Karpas-422 (cell line): ENCODE measurements at regions not wholly inside any gene's neighbourhood (a gene's known extent, or its start where the extent isn't known, plus 50 kb on each side); places are given as distances from the start of the nearest gene placed in this dataset.

Experiments used
- DNase-seq: peaks from one replicate; pipeline ENCODE4 v3.0.0-alpha.2; 2015
- H2AFZ ChIP-seq: fragments of 200-600 bp; sonication (generic); 2 replicates; pipeline ENCODE4 v1.6.1; 2014; ENCODE audit warnings: antibody characterized with exemption, low read length, mixed read lengths
- H3K27ac ChIP-seq: fragments of 200-600 bp; sonication (generic); 2 replicates; pipeline ENCODE4 v1.5.1; 2014; ENCODE audit warnings: mild to moderate bottlenecking, low read length, moderate library complexity
- H3K27me3 ChIP-seq: fragments of 200-600 bp; sonication (generic); 2 replicates; pipeline ENCODE4 v1.6.1; 2014; ENCODE audit warnings: low read length, mixed read lengths
- H3K36me3 ChIP-seq: fragments of 200-600 bp; sonication (generic); 2 replicates; pipeline ENCODE4 v1.6.1; 2014; ENCODE audit warnings: low read length, mixed read lengths; ENCODE audit not compliant: insufficient read depth
- H3K4me1 ChIP-seq: fragments of 200-600 bp; sonication (generic); 2 replicates; pipeline ENCODE4 v1.6.1; 2014; ENCODE audit warnings: mild to moderate bottlenecking, low read length, mixed read lengths
- H3K4me2 ChIP-seq: fragments of 200-600 bp; sonication (generic); 2 replicates; pipeline ENCODE4 v1.6.1; 2014; ENCODE audit warnings: low read length, low read depth, mild to moderate bottlenecking; ENCODE audit not compliant: poor library complexity, severe bottlenecking
- H3K4me3 ChIP-seq: fragments of 200-600 bp; sonication (generic); 2 replicates; pipeline ENCODE4 v1.5.1; 2014; ENCODE audit warnings: mild to moderate bottlenecking, antibody characterized with exemption, low read length, mixed read lengths
- H3K79me2 ChIP-seq: fragments of 200-600 bp; sonication (generic); 2 replicates; pipeline ENCODE4 v1.6.1; 2014; ENCODE audit warnings: mild to moderate bottlenecking, low read length, mixed read lengths
- H3K9ac ChIP-seq: fragments of 200-600 bp; sonication (generic); 2 replicates; pipeline ENCODE4 v1.6.0; 2014; ENCODE audit warnings: low read length
- H3K9me2 ChIP-seq: fragments of 200-600 bp; sonication (generic), shearing (Covaris generic); replicated peaks from 2 replicates; pipeline ENCODE4 v1.6.0; 2014; ENCODE audit warnings: mild to moderate bottlenecking, low read length, moderate library complexity; ENCODE audit not compliant: insufficient read depth
- H3K9me3 ChIP-seq: fragments of 300-700, 200-600 bp; sonication (generic); 2 replicates; pipeline ENCODE4 v1.6.1; 2014; ENCODE audit warnings: low read length, mixed read lengths
- H4K20me1 ChIP-seq: fragments of 200-600 bp; sonication (generic); 2 replicates; pipeline ENCODE4 v1.6.1; 2014; ENCODE audit warnings: mild to moderate bottlenecking, antibody characterized with exemption, low read length, low read depth; ENCODE audit not compliant: insufficient read depth

- no peak overlapping the region for H3K4me2 ChIP-seq
- no peaks in the 10 kb centered on the region for H3K9me2 ChIP-seq
- H3K27ac ChIP-seq = no peak overlapping the region
- no peaks in the 10 kb centered on the region for H4K20me1 ChIP-seq
- no peaks in the 10 kb centered on the region for H3K36me3 ChIP-seq
- H3K9ac ChIP-seq = no peak overlapping the region
- no peaks in the 10 kb centered on the region for H3K27me3 ChIP-seq
- no peaks in the 10 kb centered on the region for H3K9me3 ChIP-seq
- no peaks in the 10 kb centered on the region for H3K4me1 ChIP-seq
- H3K4me3 ChIP-seq = no peak overlapping the region
- no peak overlapping the region for H2AFZ ChIP-seq
- DNase-seq = no peak
- H3K79me2 ChIP-seq = no peaks in the 10 kb centered on the region
These were observed 210.2 kb upstream of the ISL1 start for GRCh38 chr5:51172903-51173626.

GRCh38 chr5:51181208-51181894 is 201.9 kb upstream of the ISL1 start:
- H3K79me2 ChIP-seq = no peaks in the 10 kb centered on the region
- no peak overlapping the region for H2AFZ ChIP-seq
- no peak overlapping the region for H3K4me3 ChIP-seq
- DNase-seq = no peak
- H3K9ac ChIP-seq = no peak overlapping the region
- no peaks in the 10 kb centered on the region for H3K4me1 ChIP-seq
- H3K36me3 ChIP-seq = no peaks in the 10 kb centered on the region
- no peaks in the 10 kb centered on the region for H3K27me3 ChIP-seq
- H3K4me2 ChIP-seq = no peak overlapping the region
- H4K20me1 ChIP-seq = no peaks in the 10 kb centered on the region
- no peak overlapping the region for H3K27ac ChIP-seq
- H3K9me3 ChIP-seq = no peaks in the 10 kb centered on the region
- H3K9me2 ChIP-seq = no peaks in the 10 kb centered on the region

GRCh38 chr5:51185850-51186329 is 197.4 kb upstream of the ISL1 start:
- H3K9me3 ChIP-seq = no peaks in the 10 kb centered on the region
- no peaks in the 10 kb centered on the region for H4K20me1 ChIP-seq
- no peak overlapping the region for H2AFZ ChIP-seq
- H3K9me2 ChIP-seq = no peaks in the 10 kb centered on the region
- H3K4me3 ChIP-seq = no peak overlapping the region
- no peak overlapping the region for H3K4me2 ChIP-seq
- no peaks in the 10 kb centered on the region for H3K27me3 ChIP-seq
- H3K79me2 ChIP-seq = no peaks in the 10 kb centered on the region
- H3K4me1 ChIP-seq = no peaks in the 10 kb centered on the region
- no peak for DNase-seq
- H3K27ac ChIP-seq = no peak overlapping the region
- no peak overlapping the region for H3K9ac ChIP-seq
- no peaks in the 10 kb centered on the region for H3K36me3 ChIP-seq

GRCh38 chr5:51188001-51188591 is 195.2 kb upstream of the ISL1 start:
- Histone ChIP-seq H3K27me3 (no peaks in the 10 kb centered on the region), H3K4me1 (no peaks in the 10 kb centered on the region), H3K4me2 (no peak overlapping the region), H3K36me3 (no peaks in the 10 kb centered on the region), H4K20me1 (no peaks in the 10 kb centered on the region), H3K4me3 (no peak overlapping the region), H3K9me2 (no peaks in the 10 kb centered on the region), H2AFZ (no peak overlapping the region), H3K9me3 (no peaks in the 10 kb centered on the region), H3K9ac (no peak overlapping the region), H3K27ac (no peak overlapping the region), H3K79me2 (no peaks in the 10 kb centered on the region)
- DNase-seq = no peak

- H3K4me2 ChIP-seq = no peak overlapping the region
- H4K20me1 ChIP-seq = no peaks in the 10 kb centered on the region
- H3K79me2 ChIP-seq = no peaks in the 10 kb centered on the region
- H3K9ac ChIP-seq = no peak overlapping the region
- no peak overlapping the region for H2AFZ ChIP-seq
- no peak for DNase-seq
- no peaks in the 10 kb centered on the region for H3K36me3 ChIP-seq
- no peak overlapping the region for H3K27ac ChIP-seq
- H3K27me3 ChIP-seq = no peaks in the 10 kb centered on the region
- H3K9me3 ChIP-seq = no peaks in the 10 kb centered on the region
- no peaks in the 10 kb centered on the region for H3K4me1 ChIP-seq
- no peaks in the 10 kb centered on the region for H3K9me2 ChIP-seq
- no peak overlapping the region for H3K4me3 ChIP-seq
These were observed 188.6 kb upstream of the ISL1 start for GRCh38 chr5:51194671-51195070.

- no peaks in the 10 kb centered on the region for H4K20me1 ChIP-seq
- no peaks in the 10 kb centered on the region for H3K9me3 ChIP-seq
- no peak for DNase-seq
- no peak overlapping the region for H3K4me2 ChIP-seq
- H3K79me2 ChIP-seq = no peaks in the 10 kb centered on the region
- H3K9me2 ChIP-seq = no peaks in the 10 kb centered on the region
- H3K27me3 ChIP-seq = 0 out of 2 replicates have a peak, but pooled peaks cover under 1% of the 10 kb centered on the region
- H3K27ac ChIP-seq = no peak overlapping the region
- no peak overlapping the region for H2AFZ ChIP-seq
- H3K9ac ChIP-seq = no peak overlapping the region
- no peaks in the 10 kb centered on the region for H3K4me1 ChIP-seq
- H3K36me3 ChIP-seq = no peaks in the 10 kb centered on the region
- H3K4me3 ChIP-seq = no peak overlapping the region
These were observed 182.2 kb upstream of the ISL1 start for GRCh38 chr5:51201024-51201423.

- H4K20me1 ChIP-seq = no peaks in the 10 kb centered on the region
- DNase-seq = no peak
- H3K79me2 ChIP-seq = no peaks in the 10 kb centered on the region
- H3K27me3 ChIP-seq = 0 out of 2 replicates have a peak, but pooled peaks cover 2% of the 10 kb centered on the region
- H3K27ac ChIP-seq = no peak overlapping the region
- H3K36me3 ChIP-seq = no peaks in the 10 kb centered on the region
- no peaks in the 10 kb centered on the region for H3K4me1 ChIP-seq
- H3K9me2 ChIP-seq = no peaks in the 10 kb centered on the region
- H2AFZ ChIP-seq = no peak overlapping the region
- no peak overlapping the region for H3K4me3 ChIP-seq
- no peak overlapping the region for H3K9ac ChIP-seq
- H3K4me2 ChIP-seq = no peak overlapping the region
- no peaks in the 10 kb centered on the region for H3K9me3 ChIP-seq
These were observed 181.5 kb upstream of the ISL1 start for GRCh38 chr5:51201708-51202107.

GRCh38 chr5:51202161-51202560 is 181.1 kb upstream of the ISL1 start:
- Histone ChIP-seq H3K27ac (no peak overlapping the region), H3K27me3 (0 out of 2 replicates have a peak, but pooled peaks cover 2% of the 10 kb centered on the region), H3K36me3 (no peaks in the 10 kb centered on the region), H3K4me1 (no peaks in the 10 kb centered on the region), H3K9ac (no peak overlapping the region), H3K79me2 (no peaks in the 10 kb centered on the region), H3K9me2 (no peaks in the 10 kb centered on the region), H3K4me3 (no peak overlapping the region), H4K20me1 (no peaks in the 10 kb centered on the region), H3K4me2 (no peak overlapping the region), H3K9me3 (no peaks in the 10 kb centered on the region), H2AFZ (no peak overlapping the region)
- DNase-seq = no peak
